ENCODE measurements at regions not wholly inside any gene's neighbourhood (a gene's known extent, or its start where the extent isn't known, plus 50 kb on each side); places are given as distances from the start of the nearest gene placed in this dataset.

GRCh38 chr16:65598621-65599020, 476.8 kb upstream of the CDH11 start:
- DNase-seq (no peak), ATAC-seq (no peak)
- Histone ChIP-seq H3K4me1 (no peaks in the 10 kb centered on the region), H3K27ac (no peak overlapping the region), H3K27me3 (no peaks in the 10 kb centered on the region), H3K9me3 (no peaks in the 10 kb centered on the region), H3K36me3 (replicated peaks in 1 of 2; ENCODE audit: insufficient read depth in 1 of 2, low read depth in 2 of 2) (no peaks in the 10 kb centered on the region), H3K4me3 (no peak overlapping the region)
- intact Hi-C loops (cut with DNase I), result no loop called here
- 11 to 29% methylated on average over 3 of the region's 3 CpGs for WGBS, 2 donors
- TF ChIP-seq CTCF (IDR thresholded peaks at IDR 0.05), result no peak
- TF ChIP-seq POLR2A (IDR thresholded peaks at IDR 0.05), result no peak

- no peak for DNase-seq
- Histone ChIP-seq H3K4me3 (no peak overlapping the region), H3K27me3 (no peaks in the 10 kb centered on the region), H3K27ac (no peak overlapping the region), H3K9me3 (peaks cover 0 to 2% (median 0%) of the 10 kb centered on the region in 3 donors), H3K4me1 (no peaks in the 10 kb centered on the region), H3K36me3 (replicated peaks in 1 of 2; ENCODE audit: insufficient read depth in 1 of 2, low read depth in 2 of 2) (no peaks in the 10 kb centered on the region)
- 51 to 65% methylated on average over 3 of the region's 3 CpGs for WGBS, 2 donors
- TF ChIP-seq POLR2A (IDR thresholded peaks at IDR 0.05) (no peak), CTCF (IDR thresholded peaks at IDR 0.05) (no peak)
- no peak for ATAC-seq
- intact Hi-C loops (cut with DNase I), result no loop called here
These were observed 461.6 kb upstream of the CDH11 start for GRCh38 chr16:65583498-65583897.

GRCh38 chr16:65579050-65579449, 457.2 kb upstream of the CDH11 start:
- intact Hi-C loops (cut with DNase I), result no loop called here
- DNase-seq, result no peak
- no peaks in the 10 kb centered on the region for H3K9me3 ChIP-seq
- no peaks in the 10 kb centered on the region for H3K36me3 ChIP-seq (replicated peaks in 1 of 2; ENCODE audit: insufficient read depth in 1 of 2, low read depth in 2 of 2)
- H3K27me3 ChIP-seq, result no peaks in the 10 kb centered on the region
- 19 to 40% methylated on average over 6 of the region's 6 CpGs for WGBS, 2 donors
- H3K4me1 ChIP-seq, result no peaks in the 10 kb centered on the region
- H3K4me3 ChIP-seq, result no peak overlapping the region
- H3K27ac ChIP-seq, result no peak overlapping the region
- ATAC-seq, result no peak
- TF ChIP-seq POLR2A (IDR thresholded peaks at IDR 0.05), result no peak
- no peak for TF ChIP-seq CTCF (IDR thresholded peaks at IDR 0.05)

- Histone ChIP-seq H3K4me1 (no peaks in the 10 kb centered on the region), H3K9me3 (no peaks in the 10 kb centered on the region), H3K4me3 (no peak overlapping the region), H3K27me3 (no peaks in the 10 kb centered on the region), H3K36me3 (replicated peaks in 1 of 2; ENCODE audit: insufficient read depth in 1 of 2, low read depth in 2 of 2) (no peaks in the 10 kb centered on the region), H3K27ac (no peak overlapping the region)
- no peak for DNase-seq
- intact Hi-C loops (cut with DNase I), result no loop called here
- TF ChIP-seq POLR2A (IDR thresholded peaks at IDR 0.05) (no peak), CTCF (IDR thresholded peaks at IDR 0.05) (no peak)
- 67 to 71% methylated on average over 10 of the region's 10 CpGs for WGBS, 2 donors
- no peak for ATAC-seq
These were observed 454.8 kb upstream of the CDH11 start for GRCh38 chr16:65576631-65577030.

- no peak for DNase-seq
- Histone ChIP-seq H3K4me1 (no peaks in the 10 kb centered on the region), H3K27ac (no peak overlapping the region), H3K27me3 (no peaks in the 10 kb centered on the region), H3K36me3 (replicated peaks in 1 of 2; ENCODE audit: insufficient read depth in 1 of 2, low read depth in 2 of 2) (no peaks in the 10 kb centered on the region), H3K9me3 (no peaks in the 10 kb centered on the region), H3K4me3 (no peak overlapping the region)
- TF ChIP-seq POLR2A (IDR thresholded peaks at IDR 0.05) (no peak), CTCF (IDR thresholded peaks at IDR 0.05) (no peak)
- intact Hi-C loops (cut with DNase I), result no loop called here
- 62 to 70% methylated on average over 11 of the region's 11 CpGs for WGBS, 2 donors
- ATAC-seq, result no peak
These were observed 454.3 kb upstream of the CDH11 start for GRCh38 chr16:65576139-65576538.
